ENCODE measurements at regions not wholly inside any gene's neighbourhood (a gene's known extent, or its start where the extent isn't known, plus 50 kb on each side); places are given as distances from the start of the nearest gene placed in this dataset.

DNA sequence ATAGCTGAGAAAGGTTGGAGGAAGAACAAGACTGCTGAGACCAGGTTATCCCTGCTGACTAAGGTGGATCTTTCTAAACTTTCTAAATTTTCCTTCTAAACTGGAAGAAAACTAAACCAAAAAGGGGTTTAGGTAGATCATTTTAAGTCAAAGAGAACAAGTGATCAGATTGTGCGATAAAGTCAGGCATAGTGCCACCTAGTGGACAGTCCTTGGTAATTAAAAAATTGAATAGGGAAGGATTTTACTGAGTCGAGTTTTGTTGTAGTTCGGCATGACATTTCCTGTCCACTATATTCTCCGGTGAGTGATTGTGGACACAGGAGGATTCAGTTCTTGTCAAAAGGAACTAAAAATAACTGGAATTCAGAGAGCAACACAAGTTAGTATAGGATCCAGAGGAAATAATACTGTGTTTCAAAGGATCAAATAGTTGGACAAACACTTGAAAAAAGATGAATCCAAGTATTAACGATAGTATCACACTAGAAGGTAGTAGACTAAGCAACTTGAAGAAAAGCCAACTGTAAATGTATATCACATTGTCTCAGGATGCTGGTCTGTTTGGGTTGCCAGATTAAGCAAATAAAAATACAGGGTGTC, 1236.4 kb downstream of the FAM181B start:
- CTCF ChIA-PET (ENCODE audit: partially characterized antibody): interaction anchor here (0.6 to 2.5 kb wide), 16 partner anchors 8 to 488 kb away, joined by 3 to 12 read pairs (median 4); no protein-coding TSS in a partner anchor
- FAIRE-seq: peak; percentile 70
- TF ChIP-seq, protein P1, sequence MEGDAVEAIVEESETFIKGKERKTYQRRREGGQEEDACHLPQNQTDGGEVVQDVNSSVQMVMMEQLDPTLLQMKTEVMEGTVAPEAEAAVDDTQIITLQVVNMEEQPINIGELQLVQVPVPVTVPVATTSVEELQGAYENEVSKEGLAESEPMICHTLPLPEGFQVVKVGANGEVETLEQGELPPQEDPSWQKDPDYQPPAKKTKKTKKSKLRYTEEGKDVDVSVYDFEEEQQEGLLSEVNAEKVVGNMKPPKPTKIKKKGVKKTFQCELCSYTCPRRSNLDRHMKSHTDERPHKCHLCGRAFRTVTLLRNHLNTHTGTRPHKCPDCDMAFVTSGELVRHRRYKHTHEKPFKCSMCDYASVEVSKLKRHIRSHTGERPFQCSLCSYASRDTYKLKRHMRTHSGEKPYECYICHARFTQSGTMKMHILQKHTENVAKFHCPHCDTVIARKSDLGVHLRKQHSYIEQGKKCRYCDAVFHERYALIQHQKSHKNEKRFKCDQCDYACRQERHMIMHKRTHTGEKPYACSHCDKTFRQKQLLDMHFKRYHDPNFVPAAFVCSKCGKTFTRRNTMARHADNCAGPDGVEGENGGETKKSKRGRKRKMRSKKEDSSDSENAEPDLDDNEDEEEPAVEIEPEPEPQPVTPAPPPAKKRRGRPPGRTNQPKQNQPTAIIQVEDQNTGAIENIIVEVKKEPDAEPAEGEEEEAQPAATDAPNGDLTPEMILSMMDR (IDR thresholded peaks at IDR 0.05; ENCODE audit: control extremely low read depth in 1 of 3, insufficient read depth in 1 of 3, low read depth in 1 of 3, low read length in 3 of 3): peak in 2 of 3 experiments; percentile 32 to 58; a peak in 2 of 4 replicates
- TF ChIP-seq CHD2 (IDR thresholded peaks at IDR 0.05; ENCODE audit: low read length) (no peak), CBX8 (IDR thresholded peaks at IDR 0.05; ENCODE audit: borderline replicate concordance, low read depth, low read length) (no peak), RXRA (IDR thresholded peaks at IDR 0.05; ENCODE audit: insufficient read depth, low read depth, low read length) (no peak), EP300 (IDR thresholded peaks at IDR 0.05; ENCODE audit: borderline replicate concordance in 1 of 2, low read depth in 2 of 2, low read length in 2 of 2) (no peak), SRF (IDR thresholded peaks at IDR 0.05; ENCODE audit: low read depth, low read length) (no peak), RFX5 (IDR thresholded peaks at IDR 0.05; ENCODE audit: borderline replicate concordance, low read depth, low read length) (no peak), RAD21 (IDR thresholded peaks at IDR 0.05 in 1 of 2, conservative IDR thresholded peaks at IDR 0.05 in 1 of 2; ENCODE audit: low read depth in 2 of 2, low read length in 2 of 2) (peak; percentile 43 to 54), TCF12 (IDR thresholded peaks at IDR 0.05; ENCODE audit: low read depth, low read length) (no peak), RNF2 (IDR thresholded peaks at IDR 0.05; ENCODE audit: borderline replicate concordance, low read depth, low read length, missing control alignments, poor library complexity, severe bottlenecking) (no peak)

More for the DNA sequence above, 1236.4 kb downstream of the FAM181B start:
- Histone ChIP-seq H3K23me2 (ENCODE audit: low read depth, low read length) (no peaks in the 10 kb centered on the region), H3K27me3 (replicated peaks in 1 of 4; ENCODE audit: control insufficient read depth in 3 of 4, extremely low read depth in 1 of 4, insufficient read depth in 3 of 4, low read length in 3 of 4) (no peaks in the 10 kb centered on the region), H2BK120ac (replicated peaks; ENCODE audit: low read depth, low read length) (no peak overlapping the region), H2BK5ac (ENCODE audit: low read depth, low read length) (no peak overlapping the region), H3K4ac (replicated peaks; ENCODE audit: insufficient read length, low read depth, low read length) (no peak overlapping the region), H2AK5ac (ENCODE audit: low read depth, low read length) (no peak overlapping the region), H3K4me1 (replicated peaks in 1 of 4; ENCODE audit: control insufficient read depth in 3 of 4, insufficient read depth in 4 of 4, low read length in 3 of 4) (peaks cover 0 to 3% (median 2%) of the 10 kb centered on the region in 4 experiments; a peak in 3 of 7 replicates), H2BK15ac (ENCODE audit: low read length) (no peak overlapping the region), H4K5ac (ENCODE audit: insufficient read length, low read depth, low read length) (no peak overlapping the region), H2AFZ (ENCODE audit: low read length) (no peak overlapping the region), H3K14ac (ENCODE audit: insufficient read length) (no peak overlapping the region), H3K23ac (ENCODE audit: insufficient read length) (no peak overlapping the region), H3K9ac (replicated peaks in 1 of 4; ENCODE audit: extremely low read depth in 1 of 4, low read depth in 3 of 4, low read length in 3 of 4) (no peak overlapping the region), H3K18ac (ENCODE audit: extremely low read depth, low read length) (no peak overlapping the region), H2BK20ac (ENCODE audit: low read length) (no peak overlapping the region), H4K91ac (replicated peaks; ENCODE audit: insufficient read length, low read length) (no peak overlapping the region), H4K20me1 (replicated peaks in 1 of 2; ENCODE audit: control insufficient read depth in 1 of 2, insufficient read depth in 2 of 2, low read length in 2 of 2) (no peaks in the 10 kb centered on the region), H3K36me3 (ENCODE audit: control insufficient read depth in 2 of 4, insufficient read depth in 4 of 4, low read length in 3 of 4) (no peaks in the 10 kb centered on the region), H3K79me1 (ENCODE audit: low read depth, low read length) (no peaks in the 10 kb centered on the region), H3K9me3 (ENCODE audit: insufficient read depth in 2 of 2, low read depth in 1 of 2, low read length in 1 of 2) (no peaks in the 10 kb centered on the region), H3K4me3 (ENCODE audit: extremely low read depth in 1 of 4, insufficient read depth in 2 of 4, low read depth in 3 of 4, low read length in 4 of 4) (no peak overlapping the region), H2BK12ac (ENCODE audit: low read depth, low read length) (no peak overlapping the region), H3K27ac (ENCODE audit: low read depth, low read length) (no peak overlapping the region), H4K8ac (ENCODE audit: extremely low read depth, insufficient read depth, low read length) (no peak overlapping the region), H3K4me2 (ENCODE audit: insufficient read depth in 1 of 2, low read depth in 2 of 2, low read length in 2 of 2) (no peak overlapping the region), H3K56ac (replicated peaks; ENCODE audit: insufficient read length, low read depth, low read length) (no peak overlapping the region), H3K79me2 (ENCODE audit: control insufficient read depth in 1 of 2, insufficient read depth in 2 of 2, low read length in 2 of 2) (no peaks in the 10 kb centered on the region)
- DNase-seq (ENCODE audit: low read depth in 1 of 2, low spot score in 2 of 2): no peak
- WGBS, 2 experiments (ENCODE audit: extremely low coverage in 1 of 2, insufficient coverage in 1 of 2, insufficient read length in 1 of 2, insufficient replicate concordance in 2 of 2, low coverage in 1 of 2, low lambda C conversion rate in 2 of 2, missing lambda C conversion rate in 1 of 2): 67% methylated on average over 5 of the region's 5 CpGs; no CpG with 5 or more reads in 1 of the 2 experiments
- POLR2A ChIA-PET (ENCODE audit: partially characterized antibody): no interaction called here

All from H1 (cell line).